H1 (cell line): ENCODE measurements at regions not wholly inside any gene's neighbourhood (a gene's known extent, or its start where the extent isn't known, plus 50 kb on each side); places are given as distances from the start of the nearest gene placed in this dataset.
"Not testable (repeated sequence)": the region's sequence is repeated elsewhere in the genome, so short reads cannot be mapped to it uniquely, and the experiment has no call there.

ENCODE experiments used
- CTCF ChIP-seq, 3 experiments: IDR thresholded peaks; 1 replicate in 2 of 3; 2 replicates in 1 of 3; pipeline versions ENCODE4 v1.5.1 to v1.6.1; 2011; ENCODE audit warnings: low read length in 3 of 3, mild to moderate bottlenecking in 3 of 3, inconsistent platforms in 2 of 3, low read depth in 1 of 3, moderate library complexity in 1 of 3; ENCODE audit not compliant: insufficient read depth in 1 of 3; ENCODE audit errors: control extremely low read depth in 1 of 3
- MAFK ChIP-seq: IDR thresholded peaks from 2 replicates; pipeline ENCODE4 v1.6.1; 2012; ENCODE audit warnings: low read depth, mild to moderate bottlenecking, improper control_type of control experiment, low read length
- RAD21 ChIP-seq, 2 experiments: IDR thresholded peaks in 1 of 2; conservative IDR thresholded peaks in 1 of 2; 2 replicates each; pipeline ENCODE4 v1.6.1; 2011; ENCODE audit warnings: low read depth in 2 of 2, low read length in 2 of 2, improper control_type of control experiment in 1 of 2, inconsistent platforms in 1 of 2, mild to moderate bottlenecking in 1 of 2, moderate library complexity in 1 of 2
- RBBP5 ChIP-seq: IDR thresholded peaks from 2 replicates; pipeline ENCODE4 v1.7.1; 2012; ENCODE audit warnings: low read depth, mild to moderate bottlenecking, inconsistent platforms, low read length, moderate library complexity, borderline replicate concordance
- TAF1 ChIP-seq: IDR thresholded peaks from 2 replicates; pipeline ENCODE4 v1.6.1; 2011; ENCODE audit warnings: mild to moderate bottlenecking, low read depth, low read length

- TF ChIP-seq RBBP5; TAF1; RAD21 (IDR thresholded peaks at IDR 0.05 in 1 of 2, conservative IDR thresholded peaks at IDR 0.05 in 1 of 2; ENCODE audit: low read depth in 2 of 2, low read length in 2 of 2); CTCF (IDR thresholded peaks at IDR 0.05; ENCODE audit: control extremely low read depth in 1 of 3, insufficient read depth in 1 of 3, low read depth in 1 of 3, low read length in 3 of 3); MAFK: not testable (repeated sequence)
Measured at GRCh38 chr10:9183197-9183880, 1128.9 kb downstream of the GATA3 start.
